ENCODE measurements at regions not wholly inside any gene's neighbourhood (a gene's known extent, or its start where the extent isn't known, plus 50 kb on each side); places are given as distances from the start of the nearest gene placed in this dataset.

- H3K36me3 ChIP-seq (ENCODE audit: control insufficient read depth in 2 of 3, insufficient read depth in 3 of 3, low read length in 3 of 3) = no peaks in the 10 kb centered on the region
- H3K9ac ChIP-seq (ENCODE audit: low read length in 3 of 3) = no peak overlapping the region
- no peaks in the 10 kb centered on the region for H3K4me1 ChIP-seq (ENCODE audit: control insufficient read depth in 2 of 3, insufficient read depth in 2 of 3, low read depth in 1 of 3, low read length in 3 of 3)
- no peaks in the 10 kb centered on the region for H3K9me3 ChIP-seq (ENCODE audit: control insufficient read depth in 2 of 3, insufficient read depth in 1 of 3, low read length in 3 of 3)
- H3K27ac ChIP-seq (ENCODE audit: low read depth in 2 of 2, low read length in 2 of 2) = no peak overlapping the region
- FAIRE-seq (no peak), DNase-seq (peak in 1 of 5 donors; percentile 37)
- H3K27me3 ChIP-seq (ENCODE audit: control insufficient read depth, insufficient read depth, low read length) = no peaks in the 10 kb centered on the region
- no peak for TF ChIP-seq CTCF (IDR thresholded peaks at IDR 0.05; ENCODE audit: borderline replicate concordance, extremely low read depth, insufficient read depth)
- no peak overlapping the region for H3K4me3 ChIP-seq (ENCODE audit: low read length in 3 of 3)
- intact Hi-C loops (cut with DNase I) = no loop called here
These were observed 210.8 kb upstream of the TMEM196 start for GRCh38 chr7:19984231-19984632.

GRCh38 chr7:19982841-19983835 lies 209.7 kb upstream of the TMEM196 start:
- H3K27ac ChIP-seq (ENCODE audit: low read depth in 2 of 2, low read length in 2 of 2) = no peak overlapping the region
- no peaks in the 10 kb centered on the region for H3K4me1 ChIP-seq (ENCODE audit: control insufficient read depth in 2 of 3, insufficient read depth in 2 of 3, low read depth in 1 of 3, low read length in 3 of 3)
- DNase-seq (peak in 3 of 5 donors; percentile 37 to 64 (median 37)), FAIRE-seq (no peak)
- TF ChIP-seq CTCF (IDR thresholded peaks at IDR 0.05; ENCODE audit: borderline replicate concordance, extremely low read depth, insufficient read depth) = peak; percentile 54
- H3K9me3 ChIP-seq (ENCODE audit: control insufficient read depth in 2 of 3, insufficient read depth in 1 of 3, low read length in 3 of 3) = no peaks in the 10 kb centered on the region
- no peaks in the 10 kb centered on the region for H3K36me3 ChIP-seq (ENCODE audit: control insufficient read depth in 2 of 3, insufficient read depth in 3 of 3, low read length in 3 of 3)
- H3K4me3 ChIP-seq (ENCODE audit: low read length in 3 of 3) = no peak overlapping the region
- no peaks in the 10 kb centered on the region for H3K27me3 ChIP-seq (ENCODE audit: control insufficient read depth, insufficient read depth, low read length)
- H3K9ac ChIP-seq (ENCODE audit: low read length in 3 of 3) = no peak overlapping the region
- intact Hi-C loops (cut with DNase I) = no loop called here

GRCh38 chr7:19973581-19973980 lies 200.2 kb upstream of the TMEM196 start:
- no peaks in the 10 kb centered on the region for H3K4me1 ChIP-seq (ENCODE audit: control insufficient read depth in 2 of 3, insufficient read depth in 2 of 3, low read depth in 1 of 3, low read length in 3 of 3)
- TF ChIP-seq CTCF (IDR thresholded peaks at IDR 0.05; ENCODE audit: borderline replicate concordance, extremely low read depth, insufficient read depth) = no peak
- no peaks in the 10 kb centered on the region for H3K27me3 ChIP-seq (ENCODE audit: control insufficient read depth, insufficient read depth, low read length)
- H3K36me3 ChIP-seq (ENCODE audit: control insufficient read depth in 2 of 3, insufficient read depth in 3 of 3, low read length in 3 of 3) = no peaks in the 10 kb centered on the region
- no peak overlapping the region for H3K27ac ChIP-seq (ENCODE audit: low read depth in 2 of 2, low read length in 2 of 2)
- FAIRE-seq (no peak), DNase-seq (no peak)
- no peak overlapping the region for H3K9ac ChIP-seq (ENCODE audit: low read length in 3 of 3)
- no peaks in the 10 kb centered on the region for H3K9me3 ChIP-seq (ENCODE audit: control insufficient read depth in 2 of 3, insufficient read depth in 1 of 3, low read length in 3 of 3)
- no peak overlapping the region for H3K4me3 ChIP-seq (ENCODE audit: low read length in 3 of 3)
- intact Hi-C loops (cut with DNase I) = no loop called here
